ENCODE measurements at regions not wholly inside any gene's neighbourhood (a gene's known extent, or its start where the extent isn't known, plus 50 kb on each side); places are given as distances from the start of the nearest gene placed in this dataset.

GRCh38 chr4:128572778-128573241, 236.7 kb upstream of the JADE1 start:
- ChIA-PET POLR2A (no interaction called here), CTCF (ENCODE audit: low intra/inter-chr PET ratio, low total read pairs) (no interaction called here)
- intact Hi-C loops (cut with micrococcal nuclease; ENCODE audit: unreplicated experiment) (loop anchor here (5.0 kb wide), 1 partner anchor 64 kb away; no protein-coding TSS in a partner anchor), in situ Hi-C loops (cut with HindIII; ENCODE audit: extremely low pct_ligation_motif_present, low pct_unique_long_range_greater_than_20kb) (loop anchor here (25.0 kb wide), 2 partner anchors 239 to 386 kb away; partner anchors contain the start of gene JADE1)
- Histone ChIP-seq H2AFZ (ENCODE audit: low read length) (no peak overlapping the region), H3K4me2 (ENCODE audit: low read depth, low read length) (no peak overlapping the region), H3K27me3 (ENCODE audit: control insufficient read depth in 1 of 2, insufficient read depth in 2 of 2, low read length in 2 of 2) (no peaks in the 10 kb centered on the region; a peak in 1 of 5 replicates), H3K9me3 (ENCODE audit: low read length) (no peaks in the 10 kb centered on the region), H3K9ac (ENCODE audit: insufficient read depth, low read depth, low read length) (no peak overlapping the region), H3K4me1 (ENCODE audit: insufficient read depth, low read length) (peaks cover 21% of the 10 kb centered on the region), H4K20me1 (ENCODE audit: insufficient read depth, low read length) (no peaks in the 10 kb centered on the region), H3K27ac (ENCODE audit: extremely low read length, insufficient read depth, low read length) (no peak overlapping the region), H3K36me3 (replicated peaks in 1 of 2; ENCODE audit: control insufficient read depth in 1 of 2, insufficient read depth in 2 of 2, low read length in 2 of 2) (no peaks in the 10 kb centered on the region), H3K4me3 (replicated peaks in 1 of 3; ENCODE audit: insufficient read depth in 1 of 3, low read depth in 2 of 3, low read length in 3 of 3) (no peak overlapping the region), H3K79me2 (ENCODE audit: insufficient read depth, low read length) (no peaks in the 10 kb centered on the region)
- TF ChIP-seq UBTF (CRISPR knock-in tag; IDR thresholded peaks at IDR 0.05) (no peak), ZUFSP (CRISPR knock-in tag; IDR thresholded peaks at IDR 0.05; ENCODE audit: borderline replicate concordance) (no peak), CENPBD1 (CRISPR knock-in tag; IDR thresholded peaks at IDR 0.05; ENCODE audit: borderline replicate concordance, low read depth) (no peak), BCLAF1 (IDR thresholded peaks at IDR 0.05) (no peak)
- WGBS (ENCODE audit: low lambda C conversion rate), result 27% methylated on average over 3 of the region's 3 CpGs
- BruUV-seq (replicated peaks), result no TSS peak
- FAIRE-seq (no peak), DNase-seq (ENCODE audit: low spot score) (no peak), ATAC-seq (no peak)

Measured in HepG2 (cell line).